ENCODE measurements at regions not wholly inside any gene's neighbourhood (a gene's known extent, or its start where the extent isn't known, plus 50 kb on each side); places are given as distances from the start of the nearest gene placed in this dataset.

DNA sequence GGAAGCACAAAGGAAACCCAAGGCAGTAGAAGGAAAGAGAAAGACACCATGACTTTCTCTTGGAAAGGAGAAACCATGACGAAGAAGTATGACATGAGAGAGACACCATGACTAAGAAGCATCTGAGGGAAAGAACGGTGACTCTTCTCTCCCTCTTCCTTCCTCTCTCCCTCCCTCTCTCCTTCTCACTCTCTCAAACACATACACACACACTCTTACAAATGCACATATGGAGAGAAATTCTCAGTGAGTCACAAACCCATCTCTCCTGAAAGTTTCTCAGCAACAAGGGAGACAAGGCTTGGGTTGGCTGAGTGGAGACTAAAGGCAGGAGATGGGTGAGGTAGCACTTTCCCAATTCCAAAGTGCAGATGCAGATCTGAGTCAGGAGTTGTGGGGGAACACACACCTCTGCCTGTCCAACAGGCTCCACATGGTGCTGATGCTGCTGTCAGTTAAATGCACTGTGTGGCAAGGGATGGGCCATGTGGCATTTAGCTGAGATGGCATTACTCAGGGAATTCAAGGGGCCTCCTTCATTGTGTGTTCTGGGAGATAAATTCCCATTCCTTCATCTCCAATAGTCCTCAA lies 336.7 kb upstream of the C16orf82 start:
- DNase-seq = no peak

DNA sequence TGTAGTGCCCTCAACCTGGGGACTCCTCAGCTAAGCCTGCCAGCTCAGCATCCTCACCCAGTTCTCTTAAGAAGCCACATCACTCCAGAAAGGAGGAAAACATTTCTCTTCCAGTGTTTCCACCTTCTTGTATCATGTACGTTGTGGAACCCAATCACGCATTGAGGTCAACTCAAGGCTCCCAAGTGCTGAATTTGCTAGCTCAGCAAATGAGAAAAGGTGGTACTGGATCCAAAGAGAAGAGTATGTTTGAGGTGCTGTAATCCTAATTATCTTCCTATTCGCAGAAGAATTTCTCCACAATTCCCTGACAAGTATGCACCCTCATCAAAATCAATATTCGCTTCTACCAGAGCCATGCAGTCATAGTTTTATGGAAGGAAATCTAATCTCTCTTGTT lies 335.0 kb upstream of the C16orf82 start:
- no peak for DNase-seq

DNA sequence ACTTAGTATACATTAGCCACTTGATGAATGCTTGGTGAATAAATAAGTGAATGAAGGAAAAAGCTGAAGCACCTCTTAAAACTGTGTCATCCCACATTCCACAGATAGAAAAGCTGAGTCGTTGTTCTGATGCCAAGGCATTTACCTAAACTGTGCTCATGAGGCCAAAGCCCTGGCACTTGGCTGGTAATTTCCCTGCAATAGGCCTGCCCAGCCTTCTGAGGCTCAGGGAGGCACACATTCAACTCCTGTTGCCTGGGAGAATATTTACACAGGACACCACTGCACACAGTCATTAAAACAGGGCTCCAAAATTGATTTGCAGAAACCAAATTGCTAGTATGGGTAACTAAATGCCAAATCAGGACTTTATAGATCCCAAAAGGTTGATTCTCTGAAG lies 333.0 kb upstream of the C16orf82 start:
- no peak for DNase-seq

DNA sequence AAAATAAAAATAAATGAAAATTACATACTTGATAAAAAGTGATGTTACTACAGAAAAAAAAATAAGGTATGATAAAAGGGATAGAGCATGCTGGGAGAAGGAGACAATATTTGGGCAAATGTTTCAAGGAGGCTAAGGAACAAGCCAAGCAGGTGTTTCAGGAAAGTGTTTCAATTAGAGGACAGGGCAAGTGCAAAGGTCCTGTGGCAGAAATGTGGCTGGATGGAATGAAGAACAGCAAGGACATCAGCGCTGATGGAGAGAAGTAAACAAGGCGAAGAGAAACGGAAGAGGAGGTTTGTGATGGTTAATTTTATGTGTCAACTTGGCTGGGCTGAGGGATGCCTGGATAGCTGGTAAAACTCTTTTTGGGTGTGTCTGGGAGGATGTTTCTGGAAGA lies 331.2 kb upstream of the C16orf82 start:
- no peak for DNase-seq

DNA sequence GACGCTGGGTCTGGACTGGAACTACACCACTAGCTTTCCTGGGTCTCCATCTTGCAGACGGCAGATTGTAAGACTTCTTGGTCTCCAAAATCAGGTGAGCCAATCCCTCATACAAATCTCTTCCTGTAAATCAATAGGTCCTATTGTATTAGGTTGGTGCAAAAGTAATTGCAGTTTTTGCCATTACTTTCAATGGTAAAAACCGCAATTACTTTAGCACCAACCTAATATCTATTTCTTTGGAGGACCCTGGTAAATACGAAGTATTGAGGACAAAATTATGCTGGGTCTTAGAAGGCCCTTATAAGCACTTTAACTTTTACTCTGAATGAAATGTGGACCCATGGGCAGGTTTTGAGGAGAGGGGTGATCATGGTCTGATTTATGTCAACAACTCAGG lies 330.6 kb upstream of the C16orf82 start:
- no peak for DNase-seq

DNA sequence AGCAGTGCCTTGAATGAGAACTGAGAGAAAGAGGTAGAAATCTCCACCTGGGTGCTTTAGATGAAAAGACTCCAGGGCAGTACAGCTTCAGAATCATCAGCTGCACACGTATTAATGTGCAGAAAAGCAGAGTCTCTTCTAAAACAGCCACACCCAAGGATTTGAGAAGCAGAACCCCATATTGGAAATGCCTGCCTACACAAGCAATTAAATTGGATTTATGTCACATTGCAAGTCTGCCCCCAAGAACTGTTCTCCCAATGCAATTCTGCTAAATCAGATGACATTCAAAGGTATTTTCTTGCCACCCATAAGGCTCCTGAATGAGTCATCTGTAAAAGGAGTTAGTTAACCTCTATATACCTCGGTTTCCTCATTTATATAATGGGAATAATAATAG lies 326.0 kb upstream of the C16orf82 start:
- no peak for DNase-seq

DNA sequence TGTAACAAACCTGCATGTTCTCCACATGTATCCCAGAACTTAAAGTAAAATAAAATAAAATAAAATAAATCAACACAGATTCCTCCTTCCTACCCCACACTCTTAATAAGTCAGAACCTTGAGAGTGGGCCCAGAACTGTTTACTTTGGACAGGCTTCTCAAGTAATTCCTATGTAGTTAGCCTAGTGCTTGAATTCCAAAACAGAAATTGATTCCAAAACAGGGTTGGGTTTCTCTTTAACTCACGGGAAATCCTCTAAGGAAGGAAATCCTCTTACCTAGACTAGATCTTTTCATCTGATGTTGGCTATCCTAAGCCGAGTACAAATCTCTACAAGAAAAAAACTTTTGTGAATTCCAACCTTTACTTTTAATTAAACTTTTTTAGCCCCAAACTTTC lies 324.7 kb upstream of the C16orf82 start:
- no peak for DNase-seq

DNA sequence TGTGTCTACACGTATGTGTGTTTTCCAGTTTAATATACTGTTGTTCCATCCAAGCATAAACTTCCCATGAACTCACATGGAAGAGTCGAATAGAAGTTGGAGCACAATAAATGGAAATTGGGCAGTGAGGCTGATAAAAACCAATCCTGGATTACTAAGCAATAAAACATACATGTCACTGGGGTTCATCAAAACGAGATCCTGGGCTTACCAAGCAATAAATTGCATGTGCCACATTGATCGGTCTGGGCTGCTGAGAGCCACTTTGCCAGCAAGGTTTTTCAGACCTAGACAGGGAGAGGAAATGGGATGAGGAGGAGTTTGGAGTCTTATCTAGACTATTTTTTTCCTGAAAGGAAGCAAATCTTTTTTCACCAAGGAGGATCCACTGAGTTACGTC lies 322.3 kb upstream of the C16orf82 start:
- DNase-seq = no peak

DNA sequence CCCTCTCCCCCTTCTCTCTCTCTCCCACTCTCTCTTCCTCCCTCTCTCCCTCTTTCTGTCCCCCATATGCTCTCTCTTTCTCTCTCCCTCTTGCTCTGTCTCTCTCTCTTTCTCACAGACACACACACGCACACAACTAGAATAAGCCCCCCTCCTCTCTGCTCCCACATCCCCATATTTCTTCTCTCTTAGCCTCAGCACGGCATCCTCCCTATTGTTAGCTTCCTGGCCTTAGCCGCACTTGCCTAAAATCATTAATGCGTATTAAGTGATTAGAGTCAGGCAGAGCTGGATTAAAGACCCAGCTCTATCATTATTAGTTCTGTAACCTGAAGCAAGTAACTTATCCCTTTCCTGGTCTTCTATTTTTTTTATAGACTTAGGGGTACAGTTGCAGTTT lies 319.0 kb upstream of the C16orf82 start:
- no peak for DNase-seq

DNA sequence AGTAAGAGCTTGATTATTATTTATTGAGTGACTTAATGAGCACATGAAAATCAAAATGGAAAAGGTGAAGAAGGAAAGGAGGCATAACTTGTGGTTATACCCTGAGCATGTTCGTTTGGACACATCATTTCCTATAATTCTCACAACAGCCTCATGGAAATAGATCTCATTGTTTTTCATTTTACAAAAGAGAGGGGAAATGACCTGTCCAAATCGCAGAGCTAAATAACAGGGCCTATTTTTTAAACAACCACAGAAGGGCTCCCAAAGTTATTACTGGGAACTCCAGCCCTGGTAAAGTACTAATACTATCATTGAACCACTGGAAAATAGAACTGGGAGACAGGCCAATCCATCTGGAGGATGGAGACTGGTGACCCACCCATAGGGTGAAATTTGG lies 317.7 kb upstream of the C16orf82 start:
- DNase-seq = no peak

DNA sequence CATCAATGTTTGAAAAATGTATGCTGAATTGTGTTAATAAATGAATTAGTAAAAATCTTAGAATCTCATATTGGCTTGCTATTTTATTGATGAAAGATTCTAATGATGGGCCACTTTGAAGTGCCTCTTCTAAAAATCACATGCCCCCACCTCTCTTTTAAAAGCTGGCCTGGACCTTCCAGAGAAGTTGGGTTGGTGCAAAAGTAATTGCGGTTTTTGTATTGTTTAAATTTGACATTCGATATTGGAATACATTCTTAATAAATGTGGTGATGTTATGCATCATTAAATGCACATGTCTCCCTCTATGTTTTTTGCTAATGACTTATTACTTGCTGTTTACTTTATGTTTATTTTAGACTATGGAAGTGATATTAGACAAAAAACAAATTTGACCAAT lies 314.6 kb upstream of the C16orf82 start:
- no peak for DNase-seq

DNA sequence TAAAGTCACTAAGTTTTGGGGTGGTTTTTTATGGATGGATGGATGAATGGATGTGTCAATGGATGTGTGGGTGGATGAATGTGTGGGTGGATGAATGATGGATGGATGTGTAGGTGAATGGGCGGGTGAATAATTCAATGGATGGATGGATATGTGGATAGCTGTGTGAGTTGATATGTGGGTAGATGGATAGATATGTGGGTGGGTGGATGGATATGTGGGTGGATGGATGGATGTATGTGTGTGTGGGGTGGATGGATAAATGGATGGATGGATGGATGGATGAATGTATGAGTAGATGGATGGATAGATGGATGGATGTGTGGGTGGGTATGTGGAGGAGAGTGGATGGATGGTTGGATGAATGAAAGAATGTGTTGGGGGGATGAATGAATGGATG lies 310.1 kb upstream of the C16orf82 start:
- no peak for DNase-seq

DNA sequence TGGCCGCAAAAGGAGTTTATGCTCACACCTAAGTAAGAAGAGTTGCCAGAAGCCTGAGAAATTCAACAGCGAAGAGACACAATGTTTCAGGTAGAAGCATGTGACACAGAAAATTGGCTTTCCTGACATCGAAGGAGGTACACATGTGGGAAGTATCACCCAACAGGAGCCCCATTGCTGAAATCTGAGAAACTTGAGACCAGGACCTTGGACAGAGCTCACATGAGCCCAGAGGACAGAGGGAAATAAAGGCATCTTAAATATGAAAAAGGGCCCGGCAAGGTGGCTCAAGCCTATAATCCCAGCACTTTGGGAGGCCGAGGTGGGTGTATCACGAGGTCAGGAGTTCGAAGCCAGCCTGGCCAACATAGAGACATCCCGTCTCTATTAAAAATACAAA lies 304.1 kb upstream of the C16orf82 start:
- no peak for DNase-seq

DNA sequence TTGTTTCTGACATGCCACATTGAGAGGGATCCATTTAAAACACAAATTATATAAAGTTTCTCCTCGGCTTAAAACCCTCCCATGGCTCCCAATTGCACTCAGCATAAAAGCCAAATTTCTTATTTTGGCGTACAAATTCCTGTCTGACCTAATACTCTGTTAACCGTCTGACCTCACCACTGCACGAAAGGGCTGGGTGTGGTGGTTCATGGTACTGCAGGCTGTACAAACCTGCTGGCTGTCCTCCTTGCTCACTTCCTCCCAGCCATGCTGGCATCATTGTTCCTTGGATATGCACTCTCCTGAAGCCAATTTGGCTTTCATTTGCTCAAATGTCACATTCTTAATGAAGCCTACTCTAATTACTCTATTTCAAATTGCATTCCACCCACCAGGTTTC lies 301.6 kb upstream of the C16orf82 start:
- DNase-seq = no peak

DNA sequence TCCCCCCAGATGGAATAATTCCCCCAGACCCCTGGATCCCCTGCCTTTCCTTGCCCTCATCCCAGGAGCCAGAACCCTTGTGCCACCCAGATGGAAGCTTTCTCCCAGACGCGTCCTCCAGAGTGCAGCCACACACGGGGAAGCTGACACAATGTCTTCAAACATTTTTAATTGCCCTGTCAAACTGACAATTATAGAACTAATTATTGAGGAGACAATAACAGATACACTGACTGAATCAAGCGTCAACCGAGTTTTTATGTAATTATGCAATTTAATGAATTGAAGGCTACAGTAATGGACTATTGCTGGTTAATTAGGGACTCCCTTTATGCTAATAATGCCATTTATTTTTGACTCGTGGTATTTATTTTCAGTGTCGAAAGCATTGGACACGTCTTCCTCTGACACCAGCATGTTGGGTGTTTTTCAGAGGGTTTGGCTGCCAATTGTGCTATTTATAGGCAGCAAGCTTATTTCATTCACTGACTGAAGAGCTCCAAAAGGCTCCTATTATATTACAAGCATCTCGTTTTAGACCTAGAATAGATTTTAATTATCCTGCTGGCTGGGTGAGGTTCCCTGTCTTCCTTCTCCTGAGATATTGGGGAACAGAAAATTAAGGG lies 298.2 kb upstream of the C16orf82 start:
- no peak for DNase-seq

DNA sequence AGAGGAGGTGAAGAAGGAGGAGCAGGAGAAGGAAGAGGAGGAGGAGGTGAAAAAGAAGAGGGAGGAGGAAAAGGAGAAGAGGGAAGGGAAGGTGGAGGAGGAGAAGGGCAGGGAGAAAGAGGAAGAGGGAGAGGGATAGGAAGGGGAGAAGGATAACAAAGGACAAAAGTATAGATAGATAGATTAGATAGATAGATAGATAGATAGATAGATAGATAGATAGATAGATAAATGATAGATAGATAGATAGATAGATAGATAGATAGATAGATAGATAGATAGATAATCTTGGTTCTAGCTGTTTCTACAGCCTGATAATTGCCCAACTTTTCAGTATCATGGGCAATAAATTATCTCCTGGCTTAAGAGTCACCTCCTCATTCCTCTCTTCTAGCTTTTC lies 296.2 kb upstream of the C16orf82 start:
- no peak for DNase-seq

DNA sequence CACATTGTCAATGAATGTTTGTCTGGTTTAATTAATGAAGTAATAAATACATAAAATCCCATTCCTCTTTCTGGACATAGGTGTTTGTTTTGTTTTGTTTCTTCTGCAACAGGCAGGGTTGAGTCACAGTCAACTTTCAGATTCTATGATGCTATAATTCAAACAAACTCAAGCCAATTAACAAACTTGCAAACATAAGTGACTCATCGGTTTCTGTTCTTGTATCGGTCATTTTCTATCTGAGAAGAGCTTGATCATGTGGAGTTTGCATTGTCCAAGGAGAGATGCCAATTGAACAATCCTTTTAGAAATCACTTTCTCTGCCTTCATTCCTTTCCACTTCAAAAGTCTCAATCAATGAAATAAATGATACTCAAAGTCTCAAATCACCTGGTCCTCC lies 294.2 kb upstream of the C16orf82 start:
- DNase-seq = no peak

DNA sequence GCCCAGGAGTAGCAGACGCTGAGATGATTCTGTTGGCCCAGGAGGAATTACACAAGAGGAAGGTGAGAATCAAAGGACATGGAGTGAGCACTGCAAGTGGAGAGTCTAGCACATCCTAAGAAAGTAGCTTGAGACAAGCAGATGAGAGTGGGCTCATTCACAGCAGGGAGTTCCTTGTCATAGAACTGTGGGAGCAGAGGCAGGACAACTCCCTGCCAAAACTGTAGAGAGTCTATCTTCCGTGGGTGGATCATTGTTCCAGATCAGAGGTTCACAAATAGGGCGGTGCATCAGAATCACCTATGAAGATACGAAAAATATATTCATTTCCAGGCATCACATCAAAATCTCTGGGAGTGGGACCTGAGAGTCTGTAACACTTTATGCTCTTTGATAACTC lies 288.9 kb upstream of the C16orf82 start:
- no peak for DNase-seq

DNA sequence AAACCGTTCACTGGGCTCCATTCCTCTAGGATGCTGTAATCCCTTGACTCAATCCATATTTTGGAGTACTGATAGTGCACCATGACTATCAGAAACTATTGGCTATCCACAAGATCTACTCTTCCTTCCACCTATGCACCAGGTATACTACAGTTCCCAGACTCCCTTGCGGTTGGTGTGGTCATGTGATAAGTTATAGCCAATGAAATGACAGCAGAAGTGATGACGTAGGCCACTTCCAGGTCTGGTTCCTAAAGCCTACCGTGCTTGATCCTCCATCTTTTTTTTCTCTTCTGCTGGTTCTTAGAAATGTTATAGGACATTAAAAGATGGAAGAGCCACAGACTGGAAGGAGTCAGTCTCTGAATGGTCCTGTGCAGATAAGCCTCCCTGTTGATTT lies 278.8 kb upstream of the C16orf82 start:
- DNase-seq = no peak

DNA sequence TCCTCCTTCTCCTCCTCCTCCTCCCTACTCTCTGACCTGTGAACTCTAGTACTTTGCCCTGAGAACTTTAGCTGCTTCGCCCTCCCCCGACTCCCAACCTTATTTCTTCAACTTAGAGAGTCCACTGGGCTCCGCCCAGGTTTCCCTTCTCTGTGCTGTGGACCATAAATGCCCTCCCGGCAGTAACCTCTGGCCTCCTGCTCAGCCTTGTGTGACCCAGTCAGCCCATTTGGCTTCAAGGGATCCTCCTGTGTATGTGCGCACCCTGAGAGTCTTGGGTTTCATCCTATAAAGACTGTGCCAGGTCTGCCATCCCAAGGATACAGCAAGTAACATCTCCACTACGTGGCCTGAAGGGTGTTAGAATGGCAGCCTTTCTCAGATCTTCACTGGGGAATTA lies 275.6 kb upstream of the C16orf82 start:
- no peak for DNase-seq

DNA sequence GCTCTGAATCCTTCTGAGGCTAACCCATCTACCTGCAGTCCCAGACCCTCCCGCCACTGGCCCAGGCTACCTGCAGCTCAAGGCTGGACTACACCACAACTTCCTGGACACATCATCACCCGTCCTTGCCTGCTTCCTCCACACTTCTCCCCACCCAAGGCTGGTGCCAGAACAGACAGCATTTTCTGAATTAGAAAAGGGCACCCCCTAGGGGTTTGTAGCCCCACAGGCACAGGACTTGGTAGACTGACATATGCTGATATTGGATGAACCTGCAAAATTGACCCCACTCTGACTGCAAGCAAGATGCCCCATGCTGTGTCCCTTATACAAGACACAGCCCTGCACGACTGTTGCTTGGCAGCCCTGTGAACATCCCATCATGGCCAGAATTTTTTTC lies 271.5 kb upstream of the C16orf82 start:
- peak; percentile 1 to 2 for DNase-seq

DNA sequence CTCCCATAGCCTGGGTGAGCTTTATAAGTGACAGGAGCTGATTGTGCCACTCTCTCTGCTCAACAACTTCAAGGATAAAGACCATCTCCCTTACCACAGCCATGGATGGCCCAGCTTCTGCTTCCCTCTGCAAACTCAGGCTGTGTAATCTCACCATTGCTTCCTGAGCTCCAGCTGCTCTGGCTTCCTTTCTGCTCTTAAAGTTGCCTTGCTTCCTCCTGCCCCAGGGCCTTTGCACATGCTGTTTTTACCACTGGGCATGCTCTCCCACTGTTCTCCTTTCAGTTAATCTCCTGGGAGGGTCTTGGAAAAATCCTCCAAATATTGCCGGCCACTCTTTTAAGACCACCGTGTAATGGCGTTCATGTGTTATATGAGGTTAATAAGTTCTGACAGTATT lies 265.1 kb upstream of the C16orf82 start:
- no peak for DNase-seq

DNA sequence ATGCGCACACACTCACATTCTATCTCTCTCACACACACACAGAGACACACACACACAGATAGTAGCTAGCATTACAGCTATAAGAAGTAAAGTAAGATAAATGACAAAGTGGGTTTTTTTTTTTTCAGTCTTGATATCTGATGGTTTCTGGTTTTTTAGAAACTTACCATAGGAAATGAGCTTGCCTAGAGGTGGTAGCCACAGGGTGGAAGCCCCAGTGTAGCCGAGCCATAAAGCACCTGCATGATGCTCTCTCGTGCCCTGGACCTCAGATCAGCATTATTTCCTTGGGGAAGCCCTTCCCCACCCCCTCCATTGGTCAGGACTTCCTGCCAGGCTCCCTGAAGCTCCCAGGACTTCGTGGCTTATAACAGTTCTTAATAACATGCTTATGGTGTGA lies 264.3 kb upstream of the C16orf82 start:
- DNase-seq = no peak

DNA sequence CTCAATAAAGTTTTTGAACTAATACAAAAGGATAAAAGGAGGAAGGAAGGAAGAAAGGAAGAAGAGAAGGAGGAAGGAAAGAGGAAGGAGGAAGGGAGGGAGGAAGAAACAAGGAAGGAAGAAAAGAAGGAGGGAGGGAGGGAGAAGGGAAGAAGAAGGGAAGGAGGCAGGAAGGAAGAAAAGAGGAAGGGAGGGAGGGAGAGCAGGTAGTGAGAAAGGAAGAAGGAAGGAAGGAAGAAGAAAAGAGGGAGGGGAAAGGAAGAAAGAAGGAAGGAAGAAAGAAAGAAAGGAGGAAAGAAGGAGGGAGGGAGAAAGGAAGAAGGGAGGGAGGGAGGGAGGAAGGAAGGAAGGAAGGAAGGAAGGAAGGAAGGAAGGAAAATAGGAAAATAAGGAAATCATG lies 263.8 kb upstream of the C16orf82 start:
- DNase-seq = no peak

DNA sequence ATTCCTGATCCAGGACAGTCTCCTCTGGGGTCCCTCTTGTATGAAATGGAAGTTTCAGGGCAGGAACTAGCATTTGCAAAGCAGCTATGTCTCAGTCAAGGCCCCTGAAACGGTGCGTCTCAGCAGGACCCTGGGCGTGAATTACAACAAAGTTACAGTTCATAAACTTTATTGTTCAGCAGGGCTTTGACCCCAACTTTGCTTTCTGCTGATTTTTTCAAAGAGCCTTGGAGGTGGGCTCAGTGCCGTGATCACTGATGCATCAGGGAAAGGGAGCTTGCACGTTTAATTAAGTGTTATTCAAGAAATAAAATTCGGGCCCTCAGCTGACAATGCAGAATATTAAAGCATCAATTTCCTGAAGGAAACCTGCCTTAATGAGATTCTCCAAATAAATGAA lies 260.1 kb upstream of the C16orf82 start:
- DNase-seq = no peak

DNA sequence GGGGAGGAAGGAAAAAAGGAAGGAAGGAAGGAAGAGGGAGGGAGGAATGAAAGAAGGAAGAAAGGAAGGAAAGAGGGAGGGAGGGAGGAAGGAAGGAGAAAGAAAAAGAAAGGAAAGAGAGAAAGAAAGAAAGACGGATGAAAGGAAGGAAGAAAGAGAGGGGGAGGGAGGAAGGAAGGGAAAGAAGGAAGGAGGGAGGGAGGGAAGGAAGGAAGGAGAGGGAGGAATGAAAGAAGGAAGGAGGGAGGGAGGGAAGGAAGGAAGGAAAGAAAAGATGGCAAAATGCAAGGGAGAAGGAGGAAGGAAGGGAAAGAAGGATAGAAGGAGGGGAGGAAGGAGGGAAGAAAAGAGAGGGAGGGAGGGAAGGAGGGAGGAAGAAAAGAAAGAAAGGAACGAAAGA lies 257.3 kb upstream of the C16orf82 start:
- no peak for DNase-seq
